ENCODE measurements at regions not wholly inside any gene's neighbourhood (a gene's known extent, or its start where the extent isn't known, plus 50 kb on each side); places are given as distances from the start of the nearest gene placed in this dataset.

- Histone ChIP-seq H3K36me3 (ENCODE audit: control insufficient read depth, insufficient read depth, low read length) (no peaks in the 10 kb centered on the region), H3K4me1 (ENCODE audit: control insufficient read depth, insufficient read depth, low read length) (no peaks in the 10 kb centered on the region), H3K9ac (ENCODE audit: low read depth, low read length) (no peak overlapping the region), H3K27me3 (ENCODE audit: control insufficient read depth, insufficient read depth, low read length) (no peaks in the 10 kb centered on the region; the same call in 1 of the 2 replicates), H3K4me3 (ENCODE audit: low read depth, low read length) (no peak overlapping the region), H3K27ac (ENCODE audit: low read depth, low read length) (no peak overlapping the region), H3K9me3 (ENCODE audit: control insufficient read depth, insufficient read depth, low read length) (no peaks in the 10 kb centered on the region)
These were observed 109.5 kb downstream of the FOXD1 start for GRCh38 chr5:73339051-73339575.

GRCh38 chr5:73338256-73339050 lies 110.1 kb downstream of the FOXD1 start:
- no peak overlapping the region for H3K9ac ChIP-seq (ENCODE audit: low read depth, low read length)
- H3K36me3 ChIP-seq (ENCODE audit: control insufficient read depth, insufficient read depth, low read length): no peaks in the 10 kb centered on the region
- H3K4me1 ChIP-seq (ENCODE audit: control insufficient read depth, insufficient read depth, low read length): no peaks in the 10 kb centered on the region
- no peak overlapping the region for H3K27ac ChIP-seq (ENCODE audit: low read depth, low read length)
- H3K4me3 ChIP-seq (ENCODE audit: low read depth, low read length): no peak overlapping the region
- no peaks in the 10 kb centered on the region; the same call in 1 of the 2 replicates for H3K27me3 ChIP-seq (ENCODE audit: control insufficient read depth, insufficient read depth, low read length)
- H3K9me3 ChIP-seq (ENCODE audit: control insufficient read depth, insufficient read depth, low read length): no peaks in the 10 kb centered on the region

- Histone ChIP-seq H3K9ac (ENCODE audit: low read depth, low read length) (no peak overlapping the region), H3K4me1 (ENCODE audit: control insufficient read depth, insufficient read depth, low read length) (no peaks in the 10 kb centered on the region), H3K27ac (ENCODE audit: low read depth, low read length) (no peak overlapping the region), H3K27me3 (ENCODE audit: control insufficient read depth, insufficient read depth, low read length) (no peaks in the 10 kb centered on the region; the same call in 1 of the 2 replicates), H3K36me3 (ENCODE audit: control insufficient read depth, insufficient read depth, low read length) (no peaks in the 10 kb centered on the region), H3K4me3 (ENCODE audit: low read depth, low read length) (no peak overlapping the region), H3K9me3 (ENCODE audit: control insufficient read depth, insufficient read depth, low read length) (no peaks in the 10 kb centered on the region)
These were observed 110.9 kb downstream of the FOXD1 start for GRCh38 chr5:73337586-73338255.

GRCh38 chr5:73336366-73336765 lies 112.2 kb downstream of the FOXD1 start:
- H3K4me3 ChIP-seq (ENCODE audit: low read depth, low read length): no peak overlapping the region
- no peaks in the 10 kb centered on the region for H3K36me3 ChIP-seq (ENCODE audit: control insufficient read depth, insufficient read depth, low read length)
- no peak overlapping the region for H3K27ac ChIP-seq (ENCODE audit: low read depth, low read length)
- H3K4me1 ChIP-seq (ENCODE audit: control insufficient read depth, insufficient read depth, low read length): no peaks in the 10 kb centered on the region
- H3K27me3 ChIP-seq (ENCODE audit: control insufficient read depth, insufficient read depth, low read length): no peaks in the 10 kb centered on the region; the same call in 1 of the 2 replicates
- no peaks in the 10 kb centered on the region for H3K9me3 ChIP-seq (ENCODE audit: control insufficient read depth, insufficient read depth, low read length)
- H3K9ac ChIP-seq (ENCODE audit: low read depth, low read length): no peak overlapping the region

GRCh38 chr5:73333944-73334703 lies 114.5 kb downstream of the FOXD1 start:
- peaks cover 10% of the 10 kb centered on the region; the same call in 1 of the 2 replicates for H3K9me3 ChIP-seq (ENCODE audit: control insufficient read depth, insufficient read depth, low read length)
- H3K36me3 ChIP-seq (ENCODE audit: control insufficient read depth, insufficient read depth, low read length): no peaks in the 10 kb centered on the region
- H3K9ac ChIP-seq (ENCODE audit: low read depth, low read length): no peak overlapping the region
- H3K4me1 ChIP-seq (ENCODE audit: control insufficient read depth, insufficient read depth, low read length): no peaks in the 10 kb centered on the region
- H3K4me3 ChIP-seq (ENCODE audit: low read depth, low read length): no peak overlapping the region
- no peak overlapping the region for H3K27ac ChIP-seq (ENCODE audit: low read depth, low read length)
- H3K27me3 ChIP-seq (ENCODE audit: control insufficient read depth, insufficient read depth, low read length): no peaks in the 10 kb centered on the region

- Histone ChIP-seq H3K27ac (ENCODE audit: low read depth, low read length) (no peak overlapping the region), H3K9me3 (ENCODE audit: control insufficient read depth, insufficient read depth, low read length) (peaks cover 10% of the 10 kb centered on the region; the same call in 1 of the 2 replicates), H3K4me1 (ENCODE audit: control insufficient read depth, insufficient read depth, low read length) (no peaks in the 10 kb centered on the region), H3K27me3 (ENCODE audit: control insufficient read depth, insufficient read depth, low read length) (no peaks in the 10 kb centered on the region), H3K4me3 (ENCODE audit: low read depth, low read length) (no peak overlapping the region), H3K9ac (ENCODE audit: low read depth, low read length) (no peak overlapping the region), H3K36me3 (ENCODE audit: control insufficient read depth, insufficient read depth, low read length) (no peaks in the 10 kb centered on the region)
These were observed 118.0 kb downstream of the FOXD1 start for GRCh38 chr5:73330613-73331012.

- H3K4me3 ChIP-seq (ENCODE audit: low read depth, low read length): no peak overlapping the region
- no peaks in the 10 kb centered on the region for H3K27me3 ChIP-seq (ENCODE audit: control insufficient read depth, insufficient read depth, low read length)
- H3K4me1 ChIP-seq (ENCODE audit: control insufficient read depth, insufficient read depth, low read length): no peaks in the 10 kb centered on the region
- no peak overlapping the region for H3K9ac ChIP-seq (ENCODE audit: low read depth, low read length)
- H3K27ac ChIP-seq (ENCODE audit: low read depth, low read length): no peak overlapping the region
- peaks cover 10% of the 10 kb centered on the region; the same call in 1 of the 2 replicates for H3K9me3 ChIP-seq (ENCODE audit: control insufficient read depth, insufficient read depth, low read length)
- no peaks in the 10 kb centered on the region for H3K36me3 ChIP-seq (ENCODE audit: control insufficient read depth, insufficient read depth, low read length)
These were observed 119.9 kb downstream of the FOXD1 start for GRCh38 chr5:73328640-73329039.

- no peaks in the 10 kb centered on the region for H3K27me3 ChIP-seq (ENCODE audit: control insufficient read depth, insufficient read depth, low read length)
These were observed 120.6 kb downstream of the FOXD1 start for GRCh38 chr5:73327908-73328455.

GRCh38 chr5:73325546-73325945 lies 123.0 kb downstream of the FOXD1 start:
- H3K36me3 ChIP-seq (ENCODE audit: control insufficient read depth, insufficient read depth, low read length): no peaks in the 10 kb centered on the region
- no peaks in the 10 kb centered on the region for H3K27me3 ChIP-seq (ENCODE audit: control insufficient read depth, insufficient read depth, low read length)
- H3K9me3 ChIP-seq (ENCODE audit: control insufficient read depth, insufficient read depth, low read length): 0 out of 2 replicates have a peak, but pooled peaks cover 4% of the 10 kb centered on the region
- H3K27ac ChIP-seq (ENCODE audit: low read depth, low read length): no peak overlapping the region
- H3K9ac ChIP-seq (ENCODE audit: low read depth, low read length): no peak overlapping the region
- peaks cover 10% of the 10 kb centered on the region for H3K4me1 ChIP-seq (ENCODE audit: control insufficient read depth, insufficient read depth, low read length)
- H3K4me3 ChIP-seq (ENCODE audit: low read depth, low read length): no peak overlapping the region

More at GRCh38 chr5:73327908-73328455, 120.6 kb downstream of the FOXD1 start:
- Histone ChIP-seq H3K27ac (ENCODE audit: low read depth, low read length) (no peak overlapping the region), H3K36me3 (ENCODE audit: control insufficient read depth, insufficient read depth, low read length) (no peaks in the 10 kb centered on the region), H3K4me1 (ENCODE audit: control insufficient read depth, insufficient read depth, low read length) (no peaks in the 10 kb centered on the region), H3K4me3 (ENCODE audit: low read depth, low read length) (no peak overlapping the region), H3K9me3 (ENCODE audit: control insufficient read depth, insufficient read depth, low read length) (peaks cover 10% of the 10 kb centered on the region; the same call in 1 of the 2 replicates), H3K9ac (ENCODE audit: low read depth, low read length) (no peak overlapping the region)

- Histone ChIP-seq H3K36me3 (ENCODE audit: control insufficient read depth, insufficient read depth, low read length) (no peaks in the 10 kb centered on the region), H3K27me3 (ENCODE audit: control insufficient read depth, insufficient read depth, low read length) (no peaks in the 10 kb centered on the region), H3K4me3 (ENCODE audit: low read depth, low read length) (no peak overlapping the region), H3K9me3 (ENCODE audit: control insufficient read depth, insufficient read depth, low read length) (no peaks in the 10 kb centered on the region), H3K9ac (ENCODE audit: low read depth, low read length) (no peak overlapping the region), H3K4me1 (ENCODE audit: control insufficient read depth, insufficient read depth, low read length) (peaks cover 10% of the 10 kb centered on the region), H3K27ac (ENCODE audit: low read depth, low read length) (no peak overlapping the region)
These were observed 125.1 kb downstream of the FOXD1 start for GRCh38 chr5:73323466-73323865.

Data from HUES48 (cell line).